Pancreas (tissue), 10 donors: ENCODE measurements at regions not wholly inside any gene's neighbourhood (a gene's known extent, or its start where the extent isn't known, plus 50 kb on each side); places are given as distances from the start of the nearest gene placed in this dataset.
"Not testable (repeated sequence)": the region's sequence is repeated elsewhere in the genome, so short reads cannot be mapped to it uniquely, and the experiment has no call there.

Experiments used
- ATAC-seq, 4 donors: fragments of 200-7000 bp; cut with Tn5 transposase; one replicate each; pipeline versions ENCODE4 v1.8.0 to v1.9.1; 2020; ENCODE audit warnings: mild to moderate bottlenecking in 4 of 4, moderate library complexity in 4 of 4
- DNase-seq, 6 donors: peaks; one replicate each; pipeline ENCODE4 v3.0.0-alpha.2; 2020
- FAIRE-seq: peaks from 2 replicates; lab custom pipeline; 2012; peaks lifted over from hg19 to GRCh38; lab: Jason Lieb, UNC
- H3K27ac ChIP-seq, 4 donors: fragments of 200-600 bp; sonication (generic); 1 replicate in 3 of 4; 2 replicates in 1 of 4; pipeline versions ENCODE4 v1.5.0 to v1.8.0; 2020
- H3K27me3 ChIP-seq, 4 donors: fragments of 200-600 bp; one replicate each; pipeline ENCODE4 v1.8.0; 2021
- H3K36me3 ChIP-seq, 3 donors: fragments of 200-600 bp; sonication (generic) in 1 of 3; one replicate each; pipeline versions ENCODE4 v1.5.0 to v1.8.0; 2020 to 2021
- H3K4me1 ChIP-seq, 3 donors: fragments of 200-600 bp; one replicate each; pipeline ENCODE4 v1.8.0; 2021
- H3K4me3 ChIP-seq, 4 donors: fragments of 200-600 bp; sonication (generic) in 2 of 4; one replicate each; pipeline versions ENCODE4 v1.5.0 to v1.8.0; 2020 to 2021
- H3K9me3 ChIP-seq, 4 donors: fragments of 200-600 bp; one replicate each; pipeline ENCODE4 v1.8.0; 2021
- WGBS, 2 donors: extraction: QIAGEN DNeasy Blood & Tissue Kit; methylation state at CpG; one replicate each; pipeline ENCODE4 v1.1.7; 2013; 5-methylcytosine and 5-hydroxymethylcytosine counted together
- intact Hi-C, 3 donors: fragments of 100-400 bp; cut with DNase I; formaldehyde crosslinking; loops; one replicate each; pipeline versions ENCODE4 v1.11.1 to v1.14.2; 2022
- TF ChIP-seq, protein P1 (sequence below), 4 donors: fragments of 200-600 bp; sonication (generic) in 3 of 4; IDR thresholded peaks; one replicate each; pipeline versions ENCODE4 v1.5.0 to v1.8.0; 2021; ENCODE audit warnings: antibody characterized with exemption in 4 of 4
- donor health status: healthy with polysubstance abuse.
- donor health status: DM: no; HTN: no; CAD: no; lungs with moderate emphysema.
- donor health status: DM: no; HTN: no; CAD: no.
- donor health status: control.
- donor health status: control.
- donor health status: Bipolar disorder and iron deficiency.
- donor health status: DM: yes; HTN: yes; CAD: no.
- donor health status: DM: no; HTN: no; CAD: no.
- donor health status: DM: no; HTN: no; CAD: no.
- donor health status: DM: yes; HTN: yes; CAD: no.

DNA sequence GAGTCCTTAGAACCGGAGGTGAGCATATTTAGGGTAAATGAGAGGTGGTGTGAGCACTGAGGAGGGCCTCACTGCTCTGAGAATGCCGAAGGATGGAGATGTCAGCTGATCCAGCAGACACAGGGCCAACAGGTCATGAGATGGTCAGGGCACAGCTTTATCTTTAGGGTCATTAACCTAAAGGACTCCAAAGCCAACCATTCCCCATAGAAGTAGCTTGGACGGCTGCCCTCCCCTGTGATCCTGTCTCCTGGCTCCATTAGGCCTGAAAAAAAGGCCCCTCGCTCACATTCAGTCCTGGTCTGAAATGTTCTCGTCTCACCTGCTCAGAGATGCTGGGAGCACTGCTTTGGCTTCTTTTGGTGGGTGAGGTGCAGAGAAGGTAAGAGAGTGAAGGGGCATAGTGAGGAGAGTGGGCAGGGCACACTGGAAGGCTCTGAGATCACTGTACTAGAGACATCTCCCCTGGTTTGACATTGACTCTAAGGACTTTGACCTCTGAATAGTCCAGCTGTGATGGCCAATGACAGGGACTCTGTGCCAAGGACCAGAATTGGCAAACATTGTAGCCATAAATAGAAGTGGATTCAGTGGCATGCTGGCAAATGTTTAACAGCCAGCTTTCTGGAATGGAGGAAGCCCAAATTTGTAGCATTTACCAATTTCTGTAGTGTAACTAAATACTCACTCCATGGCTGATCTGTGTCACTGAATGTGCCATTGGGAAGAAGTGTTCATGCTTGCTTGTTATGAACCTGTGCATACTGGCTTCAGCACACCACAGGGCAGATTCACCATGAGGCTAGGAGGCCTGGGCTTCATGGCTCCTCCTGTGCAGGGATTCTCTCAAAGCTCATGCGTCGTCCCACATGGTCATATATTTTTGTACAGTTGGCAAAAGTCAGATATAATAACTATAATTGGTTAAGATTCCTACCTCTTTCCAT, 76.2 kb upstream of the MRPS22 start:
- Histone ChIP-seq H3K27ac (peak overlapping the region in 2 of 4 donors; percentile 17 to 25), H3K36me3 (no peaks in the 10 kb centered on the region), H3K4me1 (peaks cover 18% of the 10 kb centered on the region in 3 donors), H3K4me3 (no peak overlapping the region), H3K9me3 (no peaks in the 10 kb centered on the region), H3K27me3 (no peaks in the 10 kb centered on the region)
- FAIRE-seq (no peak), DNase-seq (peak in 3 of 6 donors; percentile 48 to 60 (median 59)), ATAC-seq (peak; percentile 76 to 96 (median 90))
- intact Hi-C loops: no loop called here
- TF ChIP-seq, protein P1, sequence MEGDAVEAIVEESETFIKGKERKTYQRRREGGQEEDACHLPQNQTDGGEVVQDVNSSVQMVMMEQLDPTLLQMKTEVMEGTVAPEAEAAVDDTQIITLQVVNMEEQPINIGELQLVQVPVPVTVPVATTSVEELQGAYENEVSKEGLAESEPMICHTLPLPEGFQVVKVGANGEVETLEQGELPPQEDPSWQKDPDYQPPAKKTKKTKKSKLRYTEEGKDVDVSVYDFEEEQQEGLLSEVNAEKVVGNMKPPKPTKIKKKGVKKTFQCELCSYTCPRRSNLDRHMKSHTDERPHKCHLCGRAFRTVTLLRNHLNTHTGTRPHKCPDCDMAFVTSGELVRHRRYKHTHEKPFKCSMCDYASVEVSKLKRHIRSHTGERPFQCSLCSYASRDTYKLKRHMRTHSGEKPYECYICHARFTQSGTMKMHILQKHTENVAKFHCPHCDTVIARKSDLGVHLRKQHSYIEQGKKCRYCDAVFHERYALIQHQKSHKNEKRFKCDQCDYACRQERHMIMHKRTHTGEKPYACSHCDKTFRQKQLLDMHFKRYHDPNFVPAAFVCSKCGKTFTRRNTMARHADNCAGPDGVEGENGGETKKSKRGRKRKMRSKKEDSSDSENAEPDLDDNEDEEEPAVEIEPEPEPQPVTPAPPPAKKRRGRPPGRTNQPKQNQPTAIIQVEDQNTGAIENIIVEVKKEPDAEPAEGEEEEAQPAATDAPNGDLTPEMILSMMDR (IDR thresholded peaks at IDR 0.05): no peak
- 60 to 62% methylated on average over 7 of the region's 7 CpGs for WGBS, 2 donors

DNA sequence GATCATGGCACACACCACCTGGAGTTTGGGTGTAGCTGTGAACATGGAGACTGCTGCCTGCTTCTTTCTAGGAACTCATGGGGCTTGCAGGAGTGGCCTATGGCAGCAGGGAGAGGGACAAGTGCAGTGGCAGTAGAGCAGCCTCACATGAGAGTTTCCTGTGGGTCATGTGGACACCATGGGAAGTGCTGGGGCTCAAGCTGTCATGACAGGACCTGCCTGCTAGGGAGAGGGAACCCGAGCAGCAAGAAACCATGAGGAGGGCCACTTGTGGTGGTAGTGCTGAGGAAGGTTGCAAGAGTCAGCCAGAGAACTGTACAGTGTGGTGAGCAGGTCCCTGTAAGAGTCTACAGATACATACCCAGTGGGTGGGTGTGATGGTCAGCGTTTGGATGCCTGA, 73.8 kb upstream of the MRPS22 start:
- TF ChIP-seq, protein P1 (IDR thresholded peaks at IDR 0.05): no peak
- Histone ChIP-seq H3K4me3 (no peak overlapping the region), H3K4me1 (peaks cover 18% of the 10 kb centered on the region in 3 donors), H3K27ac (no peak overlapping the region), H3K36me3 (no peaks in the 10 kb centered on the region), H3K27me3 (no peaks in the 10 kb centered on the region), H3K9me3 (no peaks in the 10 kb centered on the region)
- no peak for ATAC-seq
- 88 to 95% methylated on average over 2 of the region's 2 CpGs for WGBS, 2 donors
- DNase-seq: no peak
- intact Hi-C loops: no loop called here
- FAIRE-seq: no peak

DNA sequence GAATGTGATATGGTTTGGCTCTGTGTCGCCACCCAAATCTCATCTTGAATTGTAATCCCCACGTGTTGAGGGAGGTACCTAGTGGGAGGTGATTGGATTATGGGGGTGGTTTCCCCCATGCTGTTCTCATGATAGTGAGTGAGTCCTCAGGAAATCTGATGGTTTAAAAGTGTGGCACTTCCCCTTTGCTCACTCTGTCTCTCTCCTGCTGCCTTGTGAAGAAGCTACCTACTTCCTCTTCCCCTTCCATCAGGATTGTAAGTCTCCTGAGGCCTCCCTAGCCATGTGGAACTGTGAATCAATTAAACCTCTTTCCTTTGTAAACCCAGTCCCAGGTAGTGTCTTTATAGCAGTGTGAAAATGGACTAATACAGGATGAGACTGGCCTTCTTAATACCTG, 73.2 kb upstream of the MRPS22 start:
- FAIRE-seq, H3K9me3 ChIP-seq, H3K27me3 ChIP-seq, DNase-seq, H3K36me3 ChIP-seq, ATAC-seq, H3K27ac ChIP-seq, intact Hi-C loops, H3K4me3 ChIP-seq: not testable (repeated sequence)
- H3K4me1 ChIP-seq: peaks cover 18% of the 10 kb centered on the region in 3 donors
- 81 to 85% methylated on average over 2 of the region's 2 CpGs for WGBS, 2 donors

DNA sequence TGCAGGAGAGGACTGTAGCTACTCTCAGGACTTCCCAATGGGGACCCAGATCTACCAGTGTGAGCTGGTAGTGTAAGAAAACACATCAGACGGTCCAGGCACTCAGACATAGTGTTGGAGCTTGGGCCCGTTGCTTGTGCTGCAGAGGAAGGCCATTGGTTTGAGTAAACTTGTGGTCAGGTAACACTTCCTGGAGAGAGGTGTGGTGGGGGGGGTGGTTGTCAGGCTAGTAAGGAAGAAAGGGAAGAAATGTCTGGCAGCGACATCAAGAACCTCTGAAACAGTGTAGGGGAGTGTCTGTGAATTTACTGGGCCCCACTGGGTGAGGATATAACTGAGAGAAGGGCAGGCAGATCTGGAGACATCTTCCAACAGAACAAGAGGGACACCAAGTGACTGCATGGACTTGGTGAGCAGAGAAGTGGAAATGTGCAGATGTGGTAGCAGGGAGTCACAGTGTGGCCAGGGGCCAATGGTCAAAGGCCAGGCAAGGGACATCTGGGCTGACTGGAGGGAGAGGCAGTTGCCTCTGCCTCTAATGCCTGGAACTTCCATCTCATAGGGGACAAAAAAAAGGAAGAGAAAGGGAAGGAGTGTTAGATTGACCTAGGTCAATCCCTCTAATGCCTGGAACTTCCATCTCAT, 63.7 kb upstream of the MRPS22 start:
- ATAC-seq (peak in 1 of 4 donors; percentile 31), FAIRE-seq (no peak), DNase-seq (no peak)
- no peak overlapping the region for H3K27ac ChIP-seq
- H3K27me3 ChIP-seq: no peaks in the 10 kb centered on the region
- H3K9me3 ChIP-seq: no peaks in the 10 kb centered on the region
- TF ChIP-seq, protein P1 (IDR thresholded peaks at IDR 0.05): no peak
- H3K4me1 ChIP-seq: no peaks in the 10 kb centered on the region
- H3K36me3 ChIP-seq: no peaks in the 10 kb centered on the region
- H3K4me3 ChIP-seq: no peak overlapping the region
- 88 to 90% methylated on average over 3 of the region's 3 CpGs for WGBS, 2 donors
- intact Hi-C loops: no loop called here

DNA sequence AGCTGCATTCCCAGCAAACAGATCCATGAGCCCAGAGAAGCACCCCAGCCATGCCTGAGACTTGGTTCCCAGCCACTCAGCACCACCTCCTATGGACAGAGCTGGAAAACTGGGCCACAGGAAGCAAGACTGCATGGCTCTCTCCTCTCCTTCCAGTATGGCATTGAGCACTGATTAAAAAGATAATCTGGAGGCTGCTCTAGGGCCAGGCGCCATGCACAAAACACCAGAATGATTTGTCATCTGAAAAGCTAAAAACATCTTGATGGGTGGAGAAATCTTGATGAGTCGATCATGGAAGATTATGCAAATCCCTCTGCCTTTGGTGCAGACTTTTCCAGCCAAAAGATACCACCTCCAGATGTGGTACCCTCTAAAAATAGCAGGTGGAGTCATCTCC, 62.7 kb upstream of the MRPS22 start:
- H3K4me1 ChIP-seq: no peaks in the 10 kb centered on the region
- TF ChIP-seq, protein P1 (IDR thresholded peaks at IDR 0.05): no peak
- H3K36me3 ChIP-seq: no peaks in the 10 kb centered on the region
- DNase-seq (no peak), FAIRE-seq (no peak), ATAC-seq (no peak)
- no peak overlapping the region for H3K27ac ChIP-seq
- intact Hi-C loops: no loop called here
- no peaks in the 10 kb centered on the region for H3K27me3 ChIP-seq
- H3K9me3 ChIP-seq: no peaks in the 10 kb centered on the region
- 92 to 98% methylated on average over 2 of the region's 2 CpGs for WGBS, 2 donors
- H3K4me3 ChIP-seq: no peak overlapping the region
